Astrocyte (in vitro differentiated cells and primary cell): ENCODE measurements at regions not wholly inside any gene's neighbourhood (a gene's known extent, or its start where the extent isn't known, plus 50 kb on each side); places are given as distances from the start of the nearest gene placed in this dataset.

ENCODE experiments used
- CTCF ChIP-seq: IDR thresholded peaks from 2 replicates; pipeline ENCODE4 v1.5.1; 2011; ENCODE audit warnings: low read depth, mild to moderate bottlenecking, inconsistent platforms, low read length, moderate library complexity; ENCODE audit not compliant: insufficient read depth
- EZH2 ChIP-seq: IDR thresholded peaks from 2 replicates; pipeline ENCODE4 v1.6.1; 2012; ENCODE audit warnings: mild to moderate bottlenecking, low read length, inconsistent platforms; ENCODE audit not compliant: insufficient read depth

- peak; percentile 78 for TF ChIP-seq CTCF
- no peak for TF ChIP-seq EZH2
These were observed 1707.6 kb upstream of the SLC10A2 start for GRCh38 chr13:104773775-104774174.
